DOHH2 (cell line): ENCODE measurements at regions not wholly inside any gene's neighbourhood (a gene's known extent, or its start where the extent isn't known, plus 50 kb on each side); places are given as distances from the start of the nearest gene placed in this dataset.

Source experiments
- H3F3A ChIP-seq: fragments of 200-600 bp; sonication (generic), shearing (Covaris generic); 2 replicates; pipeline ENCODE4 v1.6.0; 2016; ENCODE audit warnings: antibody characterized with exemption, mild to moderate bottlenecking; ENCODE audit not compliant: control insufficient read depth, insufficient read depth
- H3K27ac ChIP-seq: fragments of 200-600 bp; sonication (generic); 2 replicates; pipeline ENCODE4 v1.5.1; 2014; ENCODE audit warnings: low read depth, mild to moderate bottlenecking, low read length, moderate library complexity
- H3K27me3 ChIP-seq: fragments of 200-600 bp; sonication (generic); 2 replicates; pipeline ENCODE4 v1.6.1; 2014; ENCODE audit warnings: mild to moderate bottlenecking, low read length, mixed read lengths; ENCODE audit not compliant: control insufficient read depth
- H3K36me3 ChIP-seq: fragments of 200-600 bp; sonication (generic); 2 replicates; pipeline ENCODE4 v1.6.1; 2014; ENCODE audit warnings: mild to moderate bottlenecking, low read length, moderate library complexity, mixed read lengths; ENCODE audit not compliant: control insufficient read depth
- H3K4me1 ChIP-seq: fragments of 200-600 bp; sonication (generic); 2 replicates; pipeline ENCODE4 v1.6.1; 2014; ENCODE audit warnings: mild to moderate bottlenecking, low read length, mixed read lengths; ENCODE audit not compliant: control insufficient read depth
- H3K4me2 ChIP-seq: fragments of 200-600 bp; sonication (generic); 2 replicates; pipeline ENCODE4 v1.6.0; 2014; ENCODE audit warnings: mild to moderate bottlenecking, low read length, moderate library complexity
- H3K4me3 ChIP-seq: fragments of 200-600 bp; sonication (generic); 2 replicates; pipeline ENCODE4 v1.5.1; 2014; ENCODE audit warnings: mild to moderate bottlenecking, low read length, mixed read lengths
- H3K79me2 ChIP-seq: fragments of 200-600 bp; sonication (generic); 2 replicates; pipeline ENCODE4 v1.6.1; 2014; ENCODE audit warnings: mild to moderate bottlenecking, low read length, mixed read lengths; ENCODE audit not compliant: control insufficient read depth
- H3K9me2 ChIP-seq: fragments of 200-600 bp; sonication (generic); replicated peaks from 2 replicates; pipeline ENCODE4 v1.6.1; 2014; ENCODE audit warnings: mild to moderate bottlenecking, low read length, mixed read lengths; ENCODE audit not compliant: control insufficient read depth
- H3K9me3 ChIP-seq: fragments of 200-600 bp; sonication (generic); 2 replicates; pipeline ENCODE4 v1.6.1; 2014; ENCODE audit warnings: antibody characterized with exemption, low read length, mixed read lengths; ENCODE audit not compliant: control insufficient read depth, insufficient read depth
- H4K20me1 ChIP-seq: fragments of 200-600 bp; sonication (generic); 2 replicates; pipeline ENCODE4 v1.6.0; 2014; ENCODE audit warnings: low read depth, mild to moderate bottlenecking, antibody characterized with exemption, low read length, moderate library complexity; ENCODE audit not compliant: control insufficient read depth, insufficient read depth
- EZH2phosphoT487 ChIP-seq: fragments of 200-600 bp; sonication (generic); IDR thresholded peaks from 2 replicates; pipeline ENCODE4 v1.6.1; 2017; ENCODE audit warnings: borderline replicate concordance, mild to moderate bottlenecking, antibody characterized with exemption, low read length, moderate library complexity, mixed read lengths
- TF ChIP-seq, protein P1 (sequence below): fragments of 200-600 bp; sonication (generic); IDR thresholded peaks from one replicate; pipeline ENCODE4 v1.5.1; 2014; ENCODE audit warnings: antibody characterized with exemption, mild to moderate bottlenecking, low read depth, low read length; ENCODE audit not compliant: poor library complexity, severe bottlenecking

DNA sequence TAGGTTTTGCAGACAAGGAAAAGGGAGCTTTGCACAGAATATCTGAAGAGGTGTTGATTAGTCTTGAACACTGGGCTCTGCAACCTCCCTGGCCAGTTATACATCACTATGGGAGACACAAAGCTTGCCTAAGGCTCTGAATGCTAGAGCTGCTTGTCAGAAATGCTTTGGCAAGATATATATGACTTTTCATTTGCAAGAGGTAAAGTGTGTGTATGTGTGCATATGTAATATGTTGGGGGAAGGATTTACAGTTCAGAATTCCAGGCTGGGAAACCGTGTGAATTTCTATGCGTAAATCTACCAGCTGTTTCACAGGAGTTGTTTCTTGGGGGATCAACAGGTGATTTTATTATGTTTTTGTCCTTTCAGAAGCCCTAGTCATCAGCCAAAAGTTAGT, 350.9 kb downstream of the TMEM114 start:
- H4K20me1 ChIP-seq: no peaks in the 10 kb centered on the region
- H3F3A ChIP-seq: no peaks in the 10 kb centered on the region
- TF ChIP-seq, protein P1, sequence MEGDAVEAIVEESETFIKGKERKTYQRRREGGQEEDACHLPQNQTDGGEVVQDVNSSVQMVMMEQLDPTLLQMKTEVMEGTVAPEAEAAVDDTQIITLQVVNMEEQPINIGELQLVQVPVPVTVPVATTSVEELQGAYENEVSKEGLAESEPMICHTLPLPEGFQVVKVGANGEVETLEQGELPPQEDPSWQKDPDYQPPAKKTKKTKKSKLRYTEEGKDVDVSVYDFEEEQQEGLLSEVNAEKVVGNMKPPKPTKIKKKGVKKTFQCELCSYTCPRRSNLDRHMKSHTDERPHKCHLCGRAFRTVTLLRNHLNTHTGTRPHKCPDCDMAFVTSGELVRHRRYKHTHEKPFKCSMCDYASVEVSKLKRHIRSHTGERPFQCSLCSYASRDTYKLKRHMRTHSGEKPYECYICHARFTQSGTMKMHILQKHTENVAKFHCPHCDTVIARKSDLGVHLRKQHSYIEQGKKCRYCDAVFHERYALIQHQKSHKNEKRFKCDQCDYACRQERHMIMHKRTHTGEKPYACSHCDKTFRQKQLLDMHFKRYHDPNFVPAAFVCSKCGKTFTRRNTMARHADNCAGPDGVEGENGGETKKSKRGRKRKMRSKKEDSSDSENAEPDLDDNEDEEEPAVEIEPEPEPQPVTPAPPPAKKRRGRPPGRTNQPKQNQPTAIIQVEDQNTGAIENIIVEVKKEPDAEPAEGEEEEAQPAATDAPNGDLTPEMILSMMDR: no peak
- no peak for TF ChIP-seq EZH2phosphoT487
- H3K36me3 ChIP-seq: no peaks in the 10 kb centered on the region
- H3K9me3 ChIP-seq: no peaks in the 10 kb centered on the region
- no peak overlapping the region for H3K27ac ChIP-seq
- H3K9me2 ChIP-seq: no peaks in the 10 kb centered on the region
- no peak overlapping the region for H3K4me2 ChIP-seq
- no peaks in the 10 kb centered on the region for H3K4me1 ChIP-seq
- no peak overlapping the region for H3K4me3 ChIP-seq
- no peaks in the 10 kb centered on the region for H3K27me3 ChIP-seq
- no peaks in the 10 kb centered on the region for H3K79me2 ChIP-seq

DNA sequence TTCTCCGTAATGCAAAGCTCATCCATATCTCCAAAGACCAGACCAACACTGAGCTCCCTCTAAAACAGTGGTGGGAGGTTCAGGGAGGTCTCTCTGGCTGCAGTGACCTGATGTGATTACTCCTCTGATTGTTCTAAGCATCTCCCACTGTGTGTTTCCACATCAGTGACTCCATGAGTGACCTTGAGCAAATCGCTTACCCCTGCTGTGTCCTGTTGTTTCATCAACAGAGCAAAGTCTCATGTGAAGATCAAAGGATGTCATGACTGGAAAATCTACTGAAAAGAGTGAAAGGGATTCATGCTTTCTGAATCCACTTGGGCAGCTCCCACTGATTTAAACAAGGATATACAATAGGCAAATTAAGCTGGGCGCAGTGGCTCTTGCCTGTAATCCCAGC, 352.9 kb downstream of the TMEM114 start:
- H3K36me3 ChIP-seq: no peaks in the 10 kb centered on the region
- no peak for TF ChIP-seq EZH2phosphoT487
- TF ChIP-seq, protein P1: no peak
- no peaks in the 10 kb centered on the region for H3F3A ChIP-seq
- no peaks in the 10 kb centered on the region for H3K27me3 ChIP-seq
- H3K9me2 ChIP-seq: no peaks in the 10 kb centered on the region
- H3K4me3 ChIP-seq: no peak overlapping the region
- no peaks in the 10 kb centered on the region for H3K79me2 ChIP-seq
- no peaks in the 10 kb centered on the region for H3K9me3 ChIP-seq
- H3K4me2 ChIP-seq: no peak overlapping the region
- no peaks in the 10 kb centered on the region for H3K4me1 ChIP-seq
- H4K20me1 ChIP-seq: no peaks in the 10 kb centered on the region
- no peak overlapping the region for H3K27ac ChIP-seq

DNA sequence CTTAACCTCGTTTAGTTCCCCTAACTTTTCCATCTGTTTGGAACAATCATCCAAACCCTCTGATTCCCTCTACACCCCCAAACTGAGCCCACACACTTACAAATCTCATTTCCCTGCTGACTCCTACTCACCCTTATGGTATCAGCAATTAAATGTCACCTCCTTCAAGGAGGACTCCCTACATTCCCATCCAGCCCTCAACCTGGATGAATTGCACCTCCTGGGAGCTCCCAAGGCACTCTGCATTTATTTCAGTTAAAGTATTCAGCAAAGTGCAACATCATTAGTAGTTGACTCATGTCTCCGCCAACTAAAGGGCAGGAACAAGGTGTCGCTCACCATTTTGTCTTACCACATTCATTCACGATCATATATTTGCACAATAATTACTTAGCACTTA, 353.5 kb downstream of the TMEM114 start:
- no peaks in the 10 kb centered on the region for H3K9me3 ChIP-seq
- no peak overlapping the region for H3K27ac ChIP-seq
- no peaks in the 10 kb centered on the region for H3K79me2 ChIP-seq
- H3K4me2 ChIP-seq: no peak overlapping the region
- H3K27me3 ChIP-seq: no peaks in the 10 kb centered on the region
- H3K36me3 ChIP-seq: no peaks in the 10 kb centered on the region
- no peak overlapping the region for H3K4me3 ChIP-seq
- no peaks in the 10 kb centered on the region for H4K20me1 ChIP-seq
- H3K4me1 ChIP-seq: no peaks in the 10 kb centered on the region
- TF ChIP-seq, protein P1: no peak
- TF ChIP-seq EZH2phosphoT487: no peak
- no peaks in the 10 kb centered on the region for H3F3A ChIP-seq
- no peaks in the 10 kb centered on the region for H3K9me2 ChIP-seq

GRCh38 chr16:8230497-8230896, 359.8 kb downstream of the TMEM114 start:
- Histone ChIP-seq H3K9me2 (no peaks in the 10 kb centered on the region), H3K4me2 (no peak overlapping the region), H3K27me3 (no peaks in the 10 kb centered on the region), H3K4me1 (no peaks in the 10 kb centered on the region), H4K20me1 (no peaks in the 10 kb centered on the region), H3K79me2 (no peaks in the 10 kb centered on the region), H3K9me3 (no peaks in the 10 kb centered on the region), H3K4me3 (no peak overlapping the region), H3F3A (no peaks in the 10 kb centered on the region), H3K36me3 (no peaks in the 10 kb centered on the region), H3K27ac (no peak overlapping the region)
- TF ChIP-seq, protein P1: no peak
- TF ChIP-seq EZH2phosphoT487: no peak
